K562 (cell line): ENCODE measurements at regions not wholly inside any gene's neighbourhood (a gene's known extent, or its start where the extent isn't known, plus 50 kb on each side); places are given as distances from the start of the nearest gene placed in this dataset.

Source experiments
- CBX3 ChIP-seq, 2 experiments: IDR thresholded peaks; 1 replicate in 1 of 2; 2 replicates in 1 of 2; pipeline ENCODE4 v1.6.1; 2012; ENCODE audit warnings: inconsistent platforms in 2 of 2, low read length in 2 of 2, borderline replicate concordance in 1 of 2, control low read depth in 1 of 2
- CEBPZ ChIP-seq: fragments of 150-350 bp; IDR thresholded peaks from 2 replicates; pipeline ENCODE4 v1.6.1; 2014; ENCODE audit warnings: low read depth, mild to moderate bottlenecking, low read length, borderline replicate concordance
- CTCF ChIP-seq, 3 experiments: IDR thresholded peaks in 2 of 3; conservative IDR thresholded peaks in 1 of 3; 2 replicates each; pipeline ENCODE4 v1.5.1; 2011 to 2012; ENCODE audit warnings: low read length in 3 of 3, mild to moderate bottlenecking in 3 of 3, control low read depth in 2 of 3, improper control_type of control experiment in 1 of 3, inconsistent platforms in 1 of 3, low read depth in 1 of 3, mixed read lengths in 1 of 3, moderate library complexity in 1 of 3; ENCODE audit not compliant: insufficient read depth in 2 of 3
- HNRNPK ChIP-seq: fragments of 200-400 bp; formaldehyde crosslinking; IDR thresholded peaks from one replicate; pipeline ENCODE4 v1.6.1; 2018; ENCODE audit warnings: mild to moderate bottlenecking, low read depth, low read length; ENCODE audit not compliant: poor library complexity, severe bottlenecking
- KLF16 ChIP-seq: IDR thresholded peaks from 2 replicates; pipeline ENCODE4 v1.6.1; 2016; ENCODE audit warnings: antibody characterized with exemption
- KLF6 ChIP-seq: fragments of 250-450 bp; sonication (Bioruptor Pico); IDR thresholded peaks from 2 replicates; pipeline ENCODE4 v1.4.0; 2020; ENCODE audit warnings: mild to moderate bottlenecking, moderate library complexity, borderline replicate concordance
- MLLT1 ChIP-seq, 2 experiments: fragments of 450-650 bp; IDR thresholded peaks; 2 replicates each; pipeline ENCODE4 v1.6.1; 2016
- SMC3 ChIP-seq: conservative IDR thresholded peaks from 2 replicates; pipeline ENCODE4 v1.6.1; 2011; ENCODE audit warnings: low read depth, low read length, improper control_type of control experiment; ENCODE audit not compliant: insufficient read depth
- TAF1 ChIP-seq: IDR thresholded peaks from 2 replicates; pipeline ENCODE4 v1.6.1; 2011; ENCODE audit warnings: mild to moderate bottlenecking, low read length, moderate library complexity; ENCODE audit not compliant: insufficient read depth, control insufficient read depth, severe bottlenecking; ENCODE audit errors: extremely low read depth
- TAF15 ChIP-seq: fragments of 200-400 bp; formaldehyde crosslinking; IDR thresholded peaks from 2 replicates; pipeline ENCODE4 v1.6.1; 2017; ENCODE audit warnings: mild to moderate bottlenecking, low read depth, low read length, moderate library complexity
- TCF3 ChIP-seq: sonication (generic); formaldehyde crosslinking; IDR thresholded peaks from 2 replicates; pipeline ENCODE4 v1.4.0; 2020; ENCODE audit warnings: mild to moderate bottlenecking, missing genetic modification reagents
- ZNF232 ChIP-seq: sonication (generic); formaldehyde crosslinking; IDR thresholded peaks from 2 replicates; pipeline ENCODE4 v1.8.0; 2022; ENCODE audit warnings: mild to moderate bottlenecking, missing genetic modification reagents

- no peak for TF ChIP-seq MLLT1 (IDR thresholded peaks at IDR 0.05)
- no peak for TF ChIP-seq SMC3
- TF ChIP-seq KLF16 = no peak
- no peak for TF ChIP-seq TAF1
- no peak for TF ChIP-seq CTCF (IDR thresholded peaks at IDR 0.05 in 2 of 3, conservative IDR thresholded peaks at IDR 0.05 in 1 of 3; ENCODE audit: insufficient read depth in 2 of 3, low read depth in 1 of 3, low read length in 3 of 3)
- no peak for TF ChIP-seq CEBPZ
- no peak for TF ChIP-seq ZNF232 (CRISPR knock-in tag)
- no peak for TF ChIP-seq CBX3 (IDR thresholded peaks at IDR 0.05; ENCODE audit: borderline replicate concordance in 1 of 2, low read length in 2 of 2)
- TF ChIP-seq KLF6 (CRISPR knock-in tag) = no peak
- TF ChIP-seq TAF15 = no peak
- no peak for TF ChIP-seq HNRNPK
- no peak for TF ChIP-seq TCF3 (CRISPR knock-in tag)
Observed at GRCh38 chr6:1094306-1094705, 217.6 kb upstream of the FOXQ1 start.
